SK-N-SH treated with all-trans-retinoic acid at 6 μM for 48 hours (cell line): ENCODE measurements at regions not wholly inside any gene's neighbourhood (a gene's known extent, or its start where the extent isn't known, plus 50 kb on each side); places are given as distances from the start of the nearest gene placed in this dataset.

Source experiments
- ARNTL ChIP-seq: fragments of 450-650 bp; formaldehyde crosslinking; IDR thresholded peaks from 2 replicates; pipeline ENCODE4 v1.5.0; 2020; ENCODE audit warnings: low read depth, mild to moderate bottlenecking, moderate library complexity, borderline replicate concordance
- CREB5 ChIP-seq: fragments of 250-450 bp; sonication (Bioruptor Pico); IDR thresholded peaks from 2 replicates; pipeline ENCODE4 v1.5.1; 2020; ENCODE audit warnings: low read depth, mild to moderate bottlenecking, moderate library complexity
- CSRNP3 ChIP-seq: fragments of 250-450 bp; sonication (Bioruptor Pico); IDR thresholded peaks from 2 replicates; pipeline ENCODE4 v1.5.1; 2021; ENCODE audit warnings: mild to moderate bottlenecking, moderate library complexity
- GLIS3 ChIP-seq: fragments of 250-450 bp; sonication (Bioruptor Pico); IDR thresholded peaks from 2 replicates; pipeline ENCODE4 v1.5.0; 2020; ENCODE audit warnings: mild to moderate bottlenecking, moderate library complexity
- OSR1 ChIP-seq: fragments of 250-450 bp; sonication (Bioruptor Pico); IDR thresholded peaks from 2 replicates; pipeline ENCODE4 v1.8.0; 2022; ENCODE audit warnings: moderate library complexity, mild to moderate bottlenecking, inconsistent platforms
- SNAI2 ChIP-seq: fragments of 250-450 bp; sonication (Bioruptor Pico); IDR thresholded peaks from 2 replicates; pipeline ENCODE4 v1.5.0; 2020; ENCODE audit warnings: mild to moderate bottlenecking, moderate library complexity
- TOX ChIP-seq: fragments of 250-450 bp; sonication (Bioruptor Pico); IDR thresholded peaks from 2 replicates; pipeline ENCODE4 v1.8.0; 2021; ENCODE audit warnings: mild to moderate bottlenecking, moderate library complexity, borderline replicate concordance
- ZFP3 ChIP-seq: fragments of 250-450 bp; sonication (Bioruptor Pico); IDR thresholded peaks from 2 replicates; pipeline ENCODE4 v1.5.0; 2020; ENCODE audit warnings: mild to moderate bottlenecking, moderate library complexity
- TF ChIP-seq, protein P1 (sequence below): fragments of 250-450 bp; sonication (Bioruptor Pico); IDR thresholded peaks from 2 replicates; pipeline ENCODE4 v1.8.0; 2020; ENCODE audit warnings: mild to moderate bottlenecking, moderate library complexity, borderline replicate concordance

DNA sequence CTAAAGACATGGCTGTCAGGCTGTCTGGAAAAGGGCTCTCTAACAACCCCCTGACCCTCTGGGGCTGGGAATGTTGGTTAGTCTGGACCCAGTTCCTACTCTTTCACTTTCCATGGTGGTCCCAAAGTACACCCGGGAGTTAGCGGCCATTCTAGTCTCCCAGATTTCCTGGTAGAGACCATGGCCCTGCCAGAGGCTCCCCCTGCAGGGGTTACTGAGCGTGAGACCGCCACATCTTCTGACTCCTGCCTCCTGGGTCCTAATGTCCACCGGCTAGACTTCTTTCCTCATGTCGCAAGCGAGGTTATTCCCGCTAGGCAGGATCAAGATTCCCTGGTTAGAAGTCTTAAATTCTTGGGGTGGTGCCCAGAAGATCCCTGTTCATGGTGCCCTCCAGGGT is 540.0 kb upstream of the ROBO1 start:
- TF ChIP-seq GLIS3 (CRISPR knock-in tag) (no peak), SNAI2 (CRISPR knock-in tag) (no peak), CSRNP3 (CRISPR knock-in tag) (no peak), OSR1 (CRISPR knock-in tag) (no peak), ARNTL (CRISPR knock-in tag) (no peak), ZFP3 (CRISPR knock-in tag) (no peak), TOX (no peak), CREB5 (CRISPR knock-in tag) (no peak)
- TF ChIP-seq, protein P1, sequence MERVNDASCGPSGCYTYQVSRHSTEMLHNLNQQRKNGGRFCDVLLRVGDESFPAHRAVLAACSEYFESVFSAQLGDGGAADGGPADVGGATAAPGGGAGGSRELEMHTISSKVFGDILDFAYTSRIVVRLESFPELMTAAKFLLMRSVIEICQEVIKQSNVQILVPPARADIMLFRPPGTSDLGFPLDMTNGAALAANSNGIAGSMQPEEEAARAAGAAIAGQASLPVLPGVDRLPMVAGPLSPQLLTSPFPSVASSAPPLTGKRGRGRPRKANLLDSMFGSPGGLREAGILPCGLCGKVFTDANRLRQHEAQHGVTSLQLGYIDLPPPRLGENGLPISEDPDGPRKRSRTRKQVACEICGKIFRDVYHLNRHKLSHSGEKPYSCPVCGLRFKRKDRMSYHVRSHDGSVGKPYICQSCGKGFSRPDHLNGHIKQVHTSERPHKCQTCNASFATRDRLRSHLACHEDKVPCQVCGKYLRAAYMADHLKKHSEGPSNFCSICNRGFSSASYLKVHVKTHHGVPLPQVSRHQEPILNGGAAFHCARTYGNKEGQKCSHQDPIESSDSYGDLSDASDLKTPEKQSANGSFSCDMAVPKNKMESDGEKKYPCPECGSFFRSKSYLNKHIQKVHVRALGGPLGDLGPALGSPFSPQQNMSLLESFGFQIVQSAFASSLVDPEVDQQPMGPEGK (CRISPR knock-in tag), result no peak
